ENCODE measurements at regions not wholly inside any gene's neighbourhood (a gene's known extent, or its start where the extent isn't known, plus 50 kb on each side); places are given as distances from the start of the nearest gene placed in this dataset.

DNA sequence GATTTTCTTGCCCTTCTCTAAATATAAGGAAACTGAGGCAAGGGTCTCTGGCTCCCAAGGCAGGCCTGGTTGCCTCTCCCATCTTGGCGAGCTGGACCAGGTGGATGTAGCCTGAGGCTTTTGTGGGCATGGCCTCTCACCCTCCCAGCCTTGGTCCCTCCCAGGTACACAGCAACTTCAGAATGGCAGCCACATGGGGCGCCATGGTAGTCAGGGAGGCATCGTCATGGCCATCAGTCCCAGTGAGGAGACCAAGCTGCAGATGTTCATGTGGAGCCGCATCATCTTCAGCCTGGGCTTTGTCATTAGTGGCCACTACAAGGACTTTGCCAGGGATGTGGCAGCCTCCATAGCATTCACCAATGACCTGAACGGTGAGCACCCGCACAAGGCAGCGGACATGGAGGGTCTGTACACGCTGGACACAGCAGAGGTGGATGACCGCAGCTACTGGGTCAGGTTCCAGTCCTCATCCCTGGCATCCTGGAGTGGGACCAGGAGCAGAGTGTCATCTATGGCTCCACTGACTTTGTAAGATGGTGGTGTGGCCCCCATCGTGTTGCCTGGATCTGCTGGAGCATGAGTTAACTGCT, 165.8 kb upstream of the ZNF267 start:
- H3K36me3 Mint-ChIP-seq: peaks cover 54 to 71% of the 10 kb centered on the region in 2 donors
- no peak overlapping the region for H3K27ac Mint-ChIP-seq
- H3K4me3 Mint-ChIP-seq: no peak overlapping the region

DNA sequence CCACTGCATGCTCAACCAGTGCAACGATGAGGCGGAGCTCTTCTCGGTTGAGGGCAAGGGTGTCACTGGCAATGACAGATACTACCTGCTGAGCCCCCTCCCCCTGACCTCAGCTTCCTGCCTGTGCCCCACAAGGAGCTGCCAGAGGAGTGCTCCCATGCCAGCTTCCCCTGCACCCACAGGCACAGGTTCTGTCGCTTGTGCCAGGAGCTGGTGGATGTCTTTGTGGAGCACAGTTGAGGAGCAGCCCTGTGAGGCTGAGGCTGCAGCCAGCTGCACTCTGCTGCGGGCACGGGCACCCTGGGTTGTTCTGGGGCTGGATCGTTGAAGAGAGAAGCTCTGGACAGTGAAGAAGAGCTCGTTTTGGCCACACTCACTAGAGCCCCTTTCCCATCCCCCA, 165.3 kb upstream of the ZNF267 start:
- Mint-ChIP-seq H3K4me1 (peaks cover 4 to 8% of the 10 kb centered on the region in 2 donors), H3K36me3 (peaks cover 53 to 67% of the 10 kb centered on the region in 2 donors), H3K9me3 (peaks cover 0 to 4% of the 10 kb centered on the region in 2 donors), H3K4me3 (no peak overlapping the region), H3K27me3 (no peaks in the 10 kb centered on the region), H3K27ac (no peak overlapping the region)
- ATAC-seq (replicated peaks) (no peak), DNase-seq (no peak)

More for the DNA sequence above, 165.8 kb upstream of the ZNF267 start:
- no peaks in the 10 kb centered on the region for H3K27me3 Mint-ChIP-seq
- ATAC-seq (replicated peaks): no peak
- H3K9me3 Mint-ChIP-seq: peaks cover 0 to 4% of the 10 kb centered on the region in 2 donors
- H3K4me1 Mint-ChIP-seq: peaks cover 4 to 13% of the 10 kb centered on the region in 2 donors
- DNase-seq: no peak

DNA sequence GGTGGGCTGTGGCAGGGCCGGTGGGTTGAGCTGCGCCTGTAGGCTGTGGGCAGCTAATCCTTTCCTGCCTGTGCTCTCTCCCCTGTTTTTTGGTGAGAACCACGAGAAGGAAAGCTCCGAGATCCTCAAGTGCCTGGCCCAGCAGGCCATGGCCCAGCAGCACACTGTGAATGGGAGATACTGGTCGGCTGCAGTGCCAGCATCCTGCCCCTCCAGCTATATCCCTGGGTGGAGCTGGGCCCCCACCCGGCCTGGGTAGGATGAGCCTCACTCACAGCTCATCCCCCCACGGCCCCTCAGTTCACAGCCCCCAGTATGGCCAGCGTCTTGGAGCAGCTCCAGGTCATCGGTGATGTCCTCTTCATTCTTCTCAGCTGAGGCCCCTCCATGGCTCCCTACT, 164.4 kb upstream of the ZNF267 start:
- Mint-ChIP-seq H3K27me3 (no peaks in the 10 kb centered on the region), H3K4me3 (no peak overlapping the region), H3K27ac (no peak overlapping the region), H3K36me3 (peaks cover 48 to 61% of the 10 kb centered on the region in 2 donors), H3K4me1 (peaks cover 6 to 10% of the 10 kb centered on the region in 2 donors), H3K9me3 (peaks cover 0 to 4% of the 10 kb centered on the region in 2 donors)
- ATAC-seq (replicated peaks) (no peak), DNase-seq (no peak)

DNA sequence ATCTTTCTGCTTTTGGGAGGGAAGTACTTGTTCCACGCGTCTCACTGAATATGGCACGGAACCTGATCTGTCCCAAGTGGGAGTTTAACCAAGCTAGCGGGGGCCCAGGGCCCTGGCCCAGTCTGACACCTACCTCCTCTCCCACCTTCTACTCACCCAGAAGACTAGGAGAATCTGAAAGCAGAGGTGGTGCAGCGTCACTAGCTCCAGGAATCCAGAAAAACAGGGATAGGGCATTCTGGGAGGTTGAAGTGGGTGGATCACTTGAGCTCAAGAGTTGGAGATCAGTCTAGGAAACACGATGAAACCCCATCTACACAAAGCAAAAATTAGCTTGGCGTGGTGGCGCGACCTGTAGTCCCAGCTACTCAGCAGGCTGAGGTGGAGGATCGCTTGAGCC, 163.5 kb upstream of the ZNF267 start:
- ATAC-seq (replicated peaks) (no peak), DNase-seq (no peak)
- Mint-ChIP-seq H3K9me3 (peaks cover 0 to 4% of the 10 kb centered on the region in 2 donors), H3K36me3 (peaks cover 49 to 60% of the 10 kb centered on the region in 2 donors), H3K4me3 (no peak overlapping the region), H3K4me1 (peaks cover 15 to 20% of the 10 kb centered on the region in 2 donors), H3K27me3 (no peaks in the 10 kb centered on the region), H3K27ac (no peak overlapping the region)

DNA sequence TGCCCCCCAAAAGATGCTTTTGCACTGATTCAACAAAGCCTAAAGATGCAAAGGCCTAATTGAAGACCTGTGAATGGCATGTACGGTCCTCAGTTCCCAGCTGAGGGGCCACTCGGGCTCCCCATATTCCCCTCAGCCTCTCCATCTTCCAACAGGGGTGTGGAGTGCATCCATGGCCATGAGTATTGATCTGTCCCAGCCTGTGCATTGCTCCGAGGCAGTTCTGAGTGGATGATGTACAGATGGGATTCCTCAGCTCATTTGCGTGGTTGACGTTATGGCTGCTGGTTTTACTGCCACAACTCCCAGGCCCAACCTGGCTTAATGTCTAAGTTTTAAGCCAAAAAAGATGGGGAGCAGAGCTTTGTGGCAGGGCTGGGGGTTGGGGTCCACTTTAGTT, 162.7 kb upstream of the ZNF267 start:
- H3K27ac Mint-ChIP-seq: no peak overlapping the region
- peaks cover 0 to 4% of the 10 kb centered on the region in 2 donors for H3K9me3 Mint-ChIP-seq
- peaks cover 23 to 27% of the 10 kb centered on the region in 2 donors for H3K4me1 Mint-ChIP-seq
- ATAC-seq (replicated peaks): no peak
- H3K27me3 Mint-ChIP-seq: no peaks in the 10 kb centered on the region
- H3K36me3 Mint-ChIP-seq: peaks cover 46 to 61% of the 10 kb centered on the region in 2 donors
- no peak overlapping the region for H3K4me3 Mint-ChIP-seq
- DNase-seq: no peak

DNA sequence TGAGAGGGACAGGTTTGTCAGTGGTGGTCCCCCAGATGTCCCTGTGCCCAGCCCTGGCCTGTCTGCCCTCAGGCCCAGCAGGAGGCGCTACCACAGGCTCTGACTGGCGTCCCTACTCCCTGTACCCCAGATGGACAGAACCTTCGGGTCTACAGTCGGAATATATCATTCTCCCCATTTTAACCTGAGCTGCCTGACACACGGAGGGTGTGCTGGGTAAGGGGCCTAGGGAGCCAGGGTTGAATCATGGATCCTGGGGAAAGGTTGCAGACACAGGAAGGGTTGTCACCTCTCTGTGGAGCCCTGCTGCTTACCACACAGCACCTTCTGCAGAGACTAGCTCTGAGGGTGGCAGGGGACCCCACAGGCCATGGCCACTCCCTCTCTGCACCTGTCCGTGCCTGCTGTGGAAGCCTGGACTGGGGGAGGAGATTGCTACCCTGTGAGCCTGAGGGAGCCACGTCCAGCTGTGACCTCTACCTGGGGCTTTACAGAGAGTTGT, 162.2 kb upstream of the ZNF267 start:
- H3K9me3 Mint-ChIP-seq: peaks cover 0 to 5% of the 10 kb centered on the region in 2 donors
- DNase-seq (no peak), ATAC-seq (replicated peaks) (no peak)
- H3K4me1 Mint-ChIP-seq: peaks cover 28 to 33% of the 10 kb centered on the region in 2 donors
- H3K27ac Mint-ChIP-seq: no peak overlapping the region
- H3K36me3 Mint-ChIP-seq: peaks cover 46 to 61% of the 10 kb centered on the region in 2 donors
- no peaks in the 10 kb centered on the region for H3K27me3 Mint-ChIP-seq
- H3K4me3 Mint-ChIP-seq: no peak overlapping the region

DNA sequence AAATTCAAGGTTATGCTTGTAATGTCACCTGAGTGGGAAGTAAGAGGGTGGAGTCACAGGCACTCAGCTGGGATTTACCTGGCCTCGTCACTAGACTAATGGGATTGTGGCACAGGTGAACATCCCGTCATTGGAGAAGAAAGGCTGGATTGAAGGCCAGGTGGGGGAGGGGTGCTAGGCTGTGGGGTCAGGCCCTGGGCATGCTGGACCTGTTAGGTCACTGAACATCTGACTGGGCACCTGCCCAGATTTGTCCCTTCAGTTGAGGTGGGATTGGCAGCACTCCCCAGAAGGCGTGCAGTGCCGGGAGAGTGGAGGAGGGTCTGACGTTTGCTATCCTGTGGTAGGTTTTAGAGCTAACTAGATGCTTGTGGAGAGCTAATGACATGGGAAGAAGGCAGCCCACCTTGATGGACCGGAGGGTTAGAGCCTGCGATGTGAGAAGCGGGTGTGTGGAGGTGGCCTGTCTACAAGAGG, 161.5 kb upstream of the ZNF267 start:
- no peak overlapping the region for H3K27ac Mint-ChIP-seq
- H3K4me3 Mint-ChIP-seq: peak overlapping the region; percentile 27 to 28
- H3K36me3 Mint-ChIP-seq: peaks cover 45 to 56% of the 10 kb centered on the region in 2 donors
- H3K27me3 Mint-ChIP-seq: no peaks in the 10 kb centered on the region
- DNase-seq (no peak), ATAC-seq (replicated peaks) (no peak)
- H3K9me3 Mint-ChIP-seq: peaks cover 0 to 5% of the 10 kb centered on the region in 2 donors
- peaks cover 28 to 35% of the 10 kb centered on the region in 2 donors for H3K4me1 Mint-ChIP-seq

DNA sequence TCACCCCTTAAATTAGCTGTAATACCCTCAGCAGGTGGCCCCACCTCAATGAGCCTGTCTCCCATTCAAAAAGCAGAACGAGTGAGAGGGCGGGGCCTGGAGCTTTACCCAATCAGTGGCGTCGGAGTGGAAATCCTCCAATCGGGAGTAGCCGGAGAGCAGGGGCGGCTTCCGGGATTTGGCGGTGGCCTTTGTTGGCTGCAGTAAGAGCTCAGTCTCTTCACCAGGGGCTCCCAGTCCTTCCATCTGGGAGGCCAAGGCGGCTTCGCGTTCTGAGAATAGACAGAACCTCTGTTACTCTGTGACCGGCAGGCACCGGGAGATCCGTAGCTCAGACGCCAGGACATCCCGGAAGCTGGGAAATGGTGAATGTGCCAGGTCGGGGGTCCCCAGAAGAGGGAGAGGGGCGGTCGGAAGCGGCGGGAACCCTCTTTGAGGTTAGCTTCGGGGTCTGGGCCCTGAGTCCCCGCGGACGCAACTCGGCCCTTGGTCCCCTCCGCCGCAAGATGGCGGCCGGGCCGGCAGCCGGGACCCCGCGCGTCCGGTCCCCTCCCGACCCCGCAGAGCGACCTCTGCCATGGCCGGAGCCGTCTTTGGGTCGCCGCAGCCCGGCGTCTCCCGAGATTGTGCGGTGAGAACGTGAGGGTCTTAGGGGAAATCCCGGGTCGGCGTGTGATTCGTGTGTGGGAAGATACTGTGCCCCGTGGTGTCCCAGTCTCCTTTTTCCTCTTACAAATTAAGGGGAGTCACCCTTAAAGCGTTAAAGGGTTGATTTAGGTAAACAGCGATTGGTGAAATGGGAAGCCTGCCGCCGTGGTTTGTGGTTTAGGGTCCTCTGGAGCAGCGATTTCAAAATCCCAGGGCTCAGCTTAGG, 160.3 kb upstream of the ZNF267 start:
- H3K4me3 Mint-ChIP-seq: peak overlapping the region; percentile 99 to 100
- H3K27ac Mint-ChIP-seq: peak overlapping the region; percentile 100
- H3K36me3 Mint-ChIP-seq: peaks cover 34 to 51% of the 10 kb centered on the region in 2 donors
- peak; percentile 93 to 95 for ATAC-seq (replicated peaks)
- H3K27me3 Mint-ChIP-seq: no peaks in the 10 kb centered on the region
- H3K4me1 Mint-ChIP-seq: peaks cover 29 to 43% of the 10 kb centered on the region in 2 donors
- H3K9me3 Mint-ChIP-seq: peaks cover 0 to 5% of the 10 kb centered on the region in 2 donors
- DNase-seq: peak; percentile 90

DNA sequence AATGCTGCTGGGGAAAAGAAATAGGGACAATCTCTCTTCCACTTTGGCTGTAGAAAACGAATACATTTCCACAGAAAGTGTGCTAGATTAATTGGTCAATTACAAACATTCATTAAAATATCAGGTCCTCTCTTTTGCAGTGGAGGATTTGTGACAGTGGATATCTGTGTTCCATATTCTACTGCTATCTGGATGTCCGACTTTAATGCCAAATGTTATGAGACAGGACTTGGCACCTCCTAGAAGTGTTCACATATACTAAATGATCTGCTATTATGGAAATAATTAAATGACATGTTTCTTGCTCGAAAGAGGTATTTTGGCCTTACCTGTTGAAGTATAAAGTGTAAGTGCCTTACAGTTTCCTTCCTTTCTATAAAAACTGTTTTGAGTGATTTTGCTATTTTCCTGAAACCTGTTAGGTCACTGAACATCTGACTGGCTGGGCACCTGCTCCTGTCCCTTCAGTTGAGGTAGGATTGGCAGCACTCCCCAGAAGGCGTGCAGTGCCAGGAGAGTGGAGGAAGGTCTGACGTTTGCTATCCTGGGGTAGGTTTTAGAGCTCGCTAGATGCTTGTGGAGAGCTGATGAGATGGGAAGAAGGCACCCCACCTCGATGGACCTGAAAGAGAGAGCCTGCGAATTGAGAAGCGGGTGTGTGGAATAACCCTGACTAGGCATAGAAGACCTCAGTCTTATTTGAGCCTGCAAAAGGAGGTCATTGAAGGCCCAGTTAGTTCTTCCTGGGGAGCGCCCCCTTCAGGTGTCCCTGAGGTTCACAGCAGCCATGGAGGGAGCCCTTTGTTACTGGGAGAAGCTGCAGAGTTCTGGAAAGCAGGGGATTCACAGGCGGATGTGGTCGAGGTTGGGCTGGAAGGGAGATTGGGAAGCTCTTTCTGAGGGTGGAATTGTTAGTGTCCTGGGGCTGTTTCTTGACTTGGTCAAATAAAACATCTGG, 159.4 kb upstream of the ZNF267 start:
- DNase-seq (no peak), ATAC-seq (replicated peaks) (no peak)
- Mint-ChIP-seq H3K9me3 (peaks cover 0 to 5% of the 10 kb centered on the region in 2 donors), H3K27ac (peak overlapping the region; percentile 100), H3K4me1 (peaks cover 29 to 45% of the 10 kb centered on the region in 2 donors), H3K27me3 (no peaks in the 10 kb centered on the region), H3K36me3 (peaks cover 29 to 51% of the 10 kb centered on the region in 2 donors), H3K4me3 (peak overlapping the region; percentile 99 to 100)

DNA sequence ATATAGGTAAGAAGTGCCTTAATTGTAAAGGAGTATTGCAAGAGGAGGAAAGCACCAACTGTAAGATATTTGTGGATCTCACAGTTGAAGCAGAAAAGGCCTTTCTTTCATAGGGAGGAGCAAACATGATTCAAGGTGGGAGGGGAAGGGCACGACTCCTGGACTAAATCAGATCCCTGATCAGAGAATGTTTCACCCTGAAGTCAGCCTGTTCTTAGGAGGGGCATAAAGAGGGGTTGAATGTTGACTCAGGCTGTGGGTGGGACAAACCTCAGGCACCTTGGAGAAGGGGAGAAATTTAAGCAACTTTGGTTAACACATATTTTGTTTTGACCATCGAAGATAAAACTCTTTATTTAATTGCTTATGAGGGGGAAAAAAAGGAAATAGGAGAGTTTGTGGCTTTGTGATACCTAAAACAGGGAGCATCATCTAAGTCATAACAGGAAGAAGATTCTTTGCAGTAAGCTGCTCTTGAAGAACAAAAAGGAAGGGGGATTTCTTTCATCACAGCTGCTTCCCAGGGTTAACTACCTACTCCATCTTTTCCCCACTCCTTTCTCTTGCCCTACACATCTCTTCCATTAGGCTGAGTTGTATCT, 158.6 kb upstream of the ZNF267 start:
- H3K4me3 Mint-ChIP-seq: peak overlapping the region; percentile 99 to 100
- DNase-seq: no peak
- peaks cover 30 to 48% of the 10 kb centered on the region in 2 donors for H3K36me3 Mint-ChIP-seq
- H3K9me3 Mint-ChIP-seq: peaks cover 0 to 5% of the 10 kb centered on the region in 2 donors
- peak in 1 of 2 donors; percentile 24 for ATAC-seq (replicated peaks)
- H3K27me3 Mint-ChIP-seq: no peaks in the 10 kb centered on the region
- H3K27ac Mint-ChIP-seq: peak overlapping the region; percentile 65
- peaks cover 29 to 45% of the 10 kb centered on the region in 2 donors for H3K4me1 Mint-ChIP-seq

DNA sequence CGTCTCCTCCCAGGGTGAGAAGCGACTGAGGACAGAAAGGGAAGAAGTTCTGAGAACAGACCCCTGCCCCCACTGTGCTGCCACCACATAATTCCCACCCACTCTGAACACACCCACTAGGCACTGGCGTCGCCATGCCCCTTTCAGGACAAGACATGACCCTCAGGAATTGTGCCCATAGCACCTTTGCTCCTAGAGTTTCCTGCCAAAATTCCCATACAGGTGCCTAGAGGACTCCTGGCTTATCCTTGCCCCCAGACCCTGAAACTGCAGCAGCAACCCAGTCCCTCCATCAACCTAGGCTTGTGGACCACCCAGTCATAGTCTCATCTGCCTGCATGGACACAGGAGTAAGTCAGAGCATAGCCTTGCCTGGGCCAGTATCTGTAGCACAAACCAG, 157.7 kb upstream of the ZNF267 start:
- H3K27me3 Mint-ChIP-seq: no peaks in the 10 kb centered on the region
- ATAC-seq (replicated peaks) (no peak), DNase-seq (no peak)
- H3K4me1 Mint-ChIP-seq: peaks cover 32 to 52% of the 10 kb centered on the region in 2 donors
- peak overlapping the region; percentile 19 to 99 for H3K4me3 Mint-ChIP-seq
- peak overlapping the region; percentile 16 for H3K27ac Mint-ChIP-seq
- H3K36me3 Mint-ChIP-seq: peaks cover 28 to 53% of the 10 kb centered on the region in 2 donors
- H3K9me3 Mint-ChIP-seq: peaks cover 0 to 5% of the 10 kb centered on the region in 2 donors

DNA sequence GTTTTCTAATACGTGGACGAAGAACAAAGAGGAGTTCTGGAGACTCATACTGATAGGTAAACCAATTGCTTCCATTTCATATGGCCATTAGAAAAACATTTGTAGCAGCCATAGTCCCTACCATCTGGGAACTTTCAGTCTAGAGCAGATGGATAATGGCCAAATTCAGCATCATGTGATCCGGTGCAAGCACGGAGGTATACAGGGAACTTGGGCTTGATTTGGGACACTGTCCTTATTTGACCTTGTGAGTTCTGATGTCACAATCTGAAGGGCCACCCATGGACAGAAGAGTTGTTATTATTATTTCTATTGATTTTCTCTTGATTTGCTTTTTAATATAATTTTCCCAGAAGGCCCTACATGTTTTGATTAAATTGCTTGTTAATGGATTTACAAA, 154.6 kb upstream of the ZNF267 start:
- DNase-seq: no peak
- ATAC-seq (replicated peaks): no peak

DNA sequence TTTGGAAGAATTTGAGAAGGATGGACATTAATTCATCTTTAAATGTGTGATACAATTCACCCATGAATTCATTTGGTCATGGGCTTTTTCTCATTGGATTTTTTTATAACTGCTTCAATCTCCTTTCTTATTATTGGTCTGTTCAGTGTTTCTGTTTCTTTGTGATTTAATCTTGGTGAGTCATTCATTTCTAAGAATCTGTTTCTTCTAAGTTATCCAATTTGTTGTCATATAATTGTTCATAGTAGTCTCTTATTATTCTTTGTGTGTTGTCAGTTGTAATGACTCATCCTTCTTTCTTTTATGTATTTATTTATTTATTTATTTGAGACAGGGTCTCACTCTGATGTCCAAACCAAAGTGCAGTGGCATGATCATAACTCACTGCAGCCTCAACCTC, 146.1 kb upstream of the ZNF267 start:
- peaks cover 67 to 84% of the 10 kb centered on the region in 2 donors for H3K36me3 Mint-ChIP-seq
- H3K9me3 Mint-ChIP-seq: peaks cover 14 to 33% of the 10 kb centered on the region in 2 donors
- H3K27me3 Mint-ChIP-seq: no peaks in the 10 kb centered on the region
- DNase-seq (no peak), ATAC-seq (replicated peaks) (no peak)
- H3K27ac Mint-ChIP-seq: no peak overlapping the region
- H3K4me1 Mint-ChIP-seq: peaks cover 3 to 24% of the 10 kb centered on the region in 2 donors
- H3K4me3 Mint-ChIP-seq: no peak overlapping the region

More for the DNA sequence above, 154.6 kb upstream of the ZNF267 start:
- Mint-ChIP-seq H3K36me3 (peaks cover 38 to 68% of the 10 kb centered on the region in 2 donors), H3K9me3 (peaks cover 0 to 1% of the 10 kb centered on the region in 2 donors), H3K27me3 (no peaks in the 10 kb centered on the region), H3K4me1 (peaks cover 28 to 43% of the 10 kb centered on the region in 2 donors), H3K27ac (no peak overlapping the region), H3K4me3 (no peak overlapping the region)
